Stomach (tissue), 4 donors: ENCODE measurements at regions not wholly inside any gene's neighbourhood (a gene's known extent, or its start where the extent isn't known, plus 50 kb on each side); places are given as distances from the start of the nearest gene placed in this dataset.

Experiments used
- CTCF ChIP-seq, 7 experiments: fragments of 450-650 bp in 4 of 7; fragments of 200-600 bp in 3 of 7; sonication (generic) in 3 of 7; IDR thresholded peaks; one replicate each; pipeline ENCODE4 v1.5.1; 2016 to 2019; ENCODE audit warnings: antibody characterized with exemption in 7 of 7, control low read depth in 2 of 7, mild to moderate bottlenecking in 1 of 7
- POLR2AphosphoS5 ChIP-seq, 3 donors: sonication (generic); formaldehyde crosslinking; IDR thresholded peaks; one replicate each; pipeline ENCODE4 v1.6.1; 2016; ENCODE audit warnings: antibody characterized with exemption in 3 of 3

GRCh38 chr10:4270116-4270515 lies 485.1 kb upstream of the KLF6 start:
- no peak for TF ChIP-seq POLR2AphosphoS5 (IDR thresholded peaks at IDR 0.05)
- no peak for TF ChIP-seq CTCF (IDR thresholded peaks at IDR 0.05)
